SW480 (cell line): ENCODE measurements at regions not wholly inside any gene's neighbourhood (a gene's known extent, or its start where the extent isn't known, plus 50 kb on each side); places are given as distances from the start of the nearest gene placed in this dataset.

Source experiments
- DNase-seq: peaks from one replicate; pipeline ENCODE4 v3.0.0-alpha.2; 2016; ENCODE audit warnings: low spot score

DNA sequence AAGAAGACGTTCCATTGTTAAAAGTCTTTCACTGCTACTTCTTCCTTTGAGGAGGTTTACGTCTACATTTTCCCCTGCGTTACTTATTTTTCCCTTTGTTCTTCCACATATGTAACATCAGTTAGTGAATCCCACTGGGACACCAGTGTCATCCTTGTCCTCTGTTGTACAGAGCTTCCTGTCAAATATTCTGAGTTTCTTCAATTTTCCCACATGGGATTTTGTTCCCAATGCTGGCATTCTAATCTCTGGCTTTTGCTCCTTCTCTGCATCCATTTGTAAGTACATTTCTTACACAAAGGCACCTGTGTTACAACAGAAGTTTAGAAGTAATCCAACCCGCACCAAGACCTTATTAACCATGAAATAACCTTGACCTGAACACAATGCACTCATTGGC lies 627.4 kb upstream of the PFKP start:
- no peak for DNase-seq

DNA sequence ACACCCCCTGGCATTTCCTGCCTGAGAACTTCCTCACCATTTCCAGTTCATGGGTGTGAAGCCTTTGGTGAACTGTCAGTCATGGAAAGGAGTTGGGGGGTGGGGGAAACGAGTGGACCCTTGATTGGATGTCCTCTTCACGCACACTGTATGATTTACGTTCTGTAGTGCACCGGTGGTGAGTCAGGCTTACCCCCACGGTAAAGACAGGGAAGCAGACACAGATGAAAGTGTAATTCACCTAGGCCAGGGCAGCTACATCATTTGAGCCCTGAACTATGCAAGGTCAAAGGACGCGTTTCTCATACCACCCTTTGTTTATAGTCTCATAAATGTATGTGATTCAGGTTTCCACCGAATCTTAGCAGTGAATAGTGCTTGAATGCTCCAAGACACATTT lies 628.3 kb upstream of the PFKP start:
- DNase-seq, result no peak

- no peak for DNase-seq
These were observed 629.0 kb upstream of the PFKP start for GRCh38 chr10:2438248-2438939.

DNA sequence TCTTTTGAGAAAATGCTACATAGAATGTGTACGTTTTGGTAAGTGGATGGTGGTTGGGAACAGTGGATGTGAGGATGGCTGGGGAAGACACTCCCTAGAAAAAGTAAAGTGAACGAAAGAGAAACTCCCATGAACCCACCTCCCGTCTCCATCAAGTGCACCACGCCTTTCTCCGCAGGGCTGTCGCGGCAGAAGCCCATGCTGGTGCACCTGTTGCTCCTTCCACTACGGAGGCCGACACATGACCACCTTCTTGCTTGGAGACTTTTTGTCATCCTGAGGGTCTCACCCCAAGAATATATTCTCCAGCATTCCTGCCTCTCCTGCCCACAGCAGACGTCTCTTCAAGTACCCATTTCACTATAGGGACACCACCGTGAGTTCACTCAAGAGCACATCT lies 630.4 kb upstream of the PFKP start:
- DNase-seq, result no peak

DNA sequence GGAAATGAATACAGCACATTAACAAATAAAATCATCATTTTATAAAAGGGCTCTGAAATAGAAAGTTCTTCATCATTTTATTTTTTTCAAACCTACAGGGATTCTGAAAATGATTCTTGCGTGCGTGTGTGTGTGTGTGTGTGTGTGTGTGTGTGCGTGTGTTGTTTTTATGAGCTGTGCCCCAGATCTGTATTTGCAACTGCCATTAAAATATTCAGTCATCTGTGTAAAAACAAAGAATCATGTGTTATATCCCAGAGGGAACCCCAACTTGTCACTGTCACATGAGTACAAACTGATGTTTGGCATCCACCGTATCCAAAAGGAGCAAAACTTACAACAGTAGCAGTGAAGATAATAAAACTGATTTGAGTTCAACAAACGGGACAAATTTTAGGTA lies 635.4 kb upstream of the PFKP start:
- DNase-seq, result no peak

DNA sequence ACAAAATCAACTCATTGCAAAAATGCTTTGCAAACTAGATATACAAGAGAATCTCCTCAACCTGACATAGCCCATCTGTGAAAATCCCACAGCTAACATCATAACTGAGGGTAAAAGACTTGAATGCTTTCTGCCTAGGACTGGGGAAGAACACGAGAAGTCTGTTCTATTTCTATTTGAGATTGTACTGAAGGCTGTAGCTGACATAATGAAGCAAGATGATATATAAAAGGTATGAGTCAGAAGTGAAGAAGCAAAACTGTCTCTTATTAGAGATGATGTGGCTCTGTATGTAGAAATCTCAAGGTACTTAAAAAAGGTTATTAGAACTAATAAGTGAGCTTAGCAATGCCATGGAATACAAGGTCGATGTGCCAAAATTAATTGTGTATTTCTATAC lies 639.9 kb upstream of the PFKP start:
- DNase-seq, result no peak

- no peak for DNase-seq
These were observed 642.0 kb upstream of the PFKP start for GRCh38 chr10:2425320-2425719.

DNA sequence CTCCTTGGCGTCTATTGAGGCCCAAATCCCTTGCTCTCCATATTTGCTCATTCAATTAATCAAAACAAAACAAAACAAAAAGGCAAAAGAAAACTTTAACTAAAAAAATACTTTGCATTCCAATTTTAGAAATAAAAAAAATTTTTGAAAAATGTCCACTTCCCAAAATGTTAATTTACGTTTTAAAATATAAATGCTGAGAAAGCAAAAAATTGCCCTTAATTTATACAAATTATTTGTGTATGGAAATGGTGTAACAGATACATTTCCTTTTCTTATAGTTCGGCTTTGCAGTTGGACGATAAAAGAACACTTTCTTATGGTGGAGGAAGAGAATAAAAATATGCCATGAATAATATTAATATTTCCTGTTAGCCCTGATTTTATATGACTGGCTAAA lies 652.8 kb upstream of the PFKP start:
- DNase-seq, result no peak

DNA sequence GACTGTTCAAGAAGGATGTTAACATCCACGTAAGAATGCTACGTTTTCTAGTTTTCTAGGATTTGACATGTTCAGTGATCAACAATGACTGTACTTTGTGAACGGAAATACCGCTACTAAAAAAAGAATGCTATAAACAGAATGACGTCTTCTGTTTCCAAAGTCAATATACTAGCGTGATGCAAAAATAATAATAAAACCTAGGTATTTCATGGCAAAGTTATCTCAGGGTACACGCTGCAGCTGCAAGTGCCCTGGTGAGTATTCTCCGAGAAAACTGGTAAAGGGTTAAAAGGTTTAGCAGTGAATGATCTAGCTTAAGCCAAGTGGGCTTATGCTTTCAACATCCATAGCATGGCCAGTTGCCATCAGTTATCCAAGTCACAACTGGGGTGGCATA lies 653.3 kb upstream of the PFKP start:
- no peak for DNase-seq

DNA sequence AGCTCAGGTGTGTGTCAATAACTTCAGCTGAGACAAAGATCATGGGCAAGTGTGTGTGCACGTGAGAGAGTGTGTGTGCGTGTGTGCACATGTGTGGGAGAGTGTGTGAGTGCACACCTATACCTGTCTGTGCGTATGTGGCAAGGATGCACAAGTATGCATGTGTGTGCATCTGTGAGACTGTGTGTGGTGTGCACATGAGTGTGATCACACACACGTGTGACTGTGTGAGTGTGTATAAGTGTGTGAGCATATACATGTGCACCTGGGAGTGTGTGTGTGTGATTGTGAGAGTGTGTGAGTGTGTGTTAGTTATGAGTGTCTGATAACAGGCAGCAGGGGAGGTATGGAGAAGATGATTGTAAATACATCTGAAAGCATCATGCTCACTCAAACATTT lies 657.3 kb upstream of the PFKP start:
- DNase-seq, result no peak

DNA sequence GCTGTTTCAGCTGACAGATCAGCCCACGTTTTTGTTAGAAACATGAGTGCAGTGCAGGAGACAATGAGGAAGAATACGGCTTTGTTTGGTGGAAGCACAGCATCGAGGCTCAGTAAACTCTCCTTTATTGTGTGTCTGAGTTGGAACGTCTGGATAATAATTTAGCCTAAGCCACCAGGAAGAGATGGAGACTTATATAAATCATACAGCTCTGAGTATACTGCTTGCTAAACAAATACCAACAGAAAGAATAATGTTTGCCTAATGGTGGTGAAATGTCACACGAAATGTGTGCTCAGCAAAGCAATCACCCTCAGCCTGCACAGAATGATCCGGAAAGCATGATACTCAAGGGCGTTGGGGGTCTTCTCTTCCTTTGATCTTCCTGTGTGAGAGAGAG lies 664.1 kb upstream of the ADARB2 start:
- DNase-seq, result no peak

GRCh38 chr10:2399482-2399881 lies 662.2 kb upstream of the ADARB2 start:
- DNase-seq, result no peak

- no peak for DNase-seq
These were observed 655.0 kb upstream of the ADARB2 start for GRCh38 chr10:2392145-2392812.

- no peak for DNase-seq
These were observed 650.3 kb upstream of the ADARB2 start for GRCh38 chr10:2387672-2388071.

GRCh38 chr10:2387261-2387660 lies 649.9 kb upstream of the ADARB2 start:
- DNase-seq, result no peak

GRCh38 chr10:2380218-2380617 lies 642.9 kb upstream of the ADARB2 start:
- DNase-seq, result no peak

GRCh38 chr10:2367083-2367482 lies 629.8 kb upstream of the ADARB2 start:
- DNase-seq, result no peak

DNA sequence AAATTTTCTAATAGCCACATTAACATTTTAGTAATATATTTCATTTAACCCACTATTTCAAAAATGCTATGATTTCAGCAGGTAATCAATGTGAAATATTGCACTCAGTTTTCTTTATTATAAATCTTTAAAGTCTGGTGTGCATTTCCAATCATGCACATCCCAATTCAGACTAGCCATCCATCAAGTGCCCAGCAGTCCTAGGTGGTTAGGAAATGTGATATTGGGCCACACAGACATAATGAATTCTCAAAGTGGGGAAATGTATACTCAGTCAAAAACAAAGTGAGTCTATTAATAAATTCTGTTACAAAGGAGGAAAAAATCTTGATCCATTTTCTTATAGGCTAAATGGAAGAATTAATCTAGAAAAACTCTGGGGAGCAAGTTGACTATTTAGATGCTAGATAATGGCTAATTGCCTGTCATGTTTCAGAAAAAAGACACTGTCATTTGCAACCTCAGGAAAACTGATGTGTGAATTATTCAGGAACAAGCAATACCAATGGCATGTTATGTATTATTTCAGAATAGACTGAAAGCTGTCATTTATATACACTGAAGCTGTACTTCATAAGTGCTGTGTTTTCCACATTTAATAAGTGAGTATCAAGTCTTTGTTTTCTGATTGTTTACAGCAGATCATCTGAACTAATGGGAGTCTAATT lies 629.1 kb upstream of the ADARB2 start:
- no peak for DNase-seq

DNA sequence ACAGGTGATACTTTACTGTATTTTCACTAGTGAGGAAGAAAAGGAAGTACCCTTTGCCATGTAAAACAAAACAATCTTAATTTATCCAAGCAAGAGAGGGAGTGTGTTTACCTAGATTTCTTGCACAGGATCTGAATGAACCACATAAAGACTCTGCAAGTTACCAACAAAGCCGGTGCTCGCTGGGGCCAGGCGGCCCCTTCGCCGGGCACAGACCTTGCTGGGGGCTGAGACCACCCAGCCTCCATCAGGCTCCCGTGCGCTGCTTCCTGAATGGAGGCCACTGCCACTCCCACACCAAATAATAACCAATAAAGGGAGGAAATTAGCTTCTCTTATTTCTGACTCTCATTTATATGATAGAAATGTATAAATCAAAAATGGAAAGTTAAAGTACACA lies 625.0 kb upstream of the ADARB2 start:
- DNase-seq, result no peak

GRCh38 chr10:2358586-2358985 lies 621.3 kb upstream of the ADARB2 start:
- no peak for DNase-seq

DNA sequence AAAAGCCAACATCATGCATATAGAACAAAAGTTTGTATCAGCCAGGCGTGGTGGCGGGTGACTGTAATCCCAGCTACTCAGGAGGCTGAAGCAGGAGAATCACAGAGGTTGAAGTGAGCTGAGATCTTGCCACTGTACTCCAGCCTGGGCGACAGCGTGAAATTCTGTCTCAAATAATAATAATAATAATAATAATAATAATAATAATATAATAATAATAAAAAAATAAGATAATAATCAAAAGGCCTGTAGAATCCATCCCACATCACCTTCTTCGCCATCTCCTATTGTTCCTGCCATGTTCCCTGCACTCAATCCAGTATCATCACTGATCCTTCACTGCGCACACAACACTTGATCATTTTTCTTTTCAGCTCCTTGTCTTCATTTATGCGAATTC lies 619.3 kb upstream of the ADARB2 start:
- no peak for DNase-seq

DNA sequence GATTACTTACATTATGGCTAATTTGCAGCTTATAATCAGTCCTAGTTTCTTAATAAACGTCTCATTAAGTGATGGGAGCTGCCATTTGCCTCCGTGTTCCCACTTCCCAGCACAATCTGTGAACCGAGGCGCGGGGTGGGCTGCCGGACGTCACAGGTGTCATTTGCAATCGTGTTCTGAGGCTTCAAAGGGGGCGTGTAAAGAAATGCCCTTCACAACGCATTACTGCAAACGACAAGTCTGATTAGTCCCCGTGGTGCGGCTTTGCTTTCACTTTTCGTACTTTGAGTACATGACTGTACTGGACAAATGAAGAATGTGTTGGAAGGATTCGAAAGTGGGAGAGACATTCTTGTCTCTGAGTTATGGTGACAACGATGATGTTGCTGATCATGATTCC lies 614.2 kb upstream of the ADARB2 start:
- DNase-seq, result no peak

- no peak for DNase-seq
These were observed 604.9 kb upstream of the ADARB2 start for GRCh38 chr10:2342206-2342605.
